Fibroblast of pulmonary artery (primary cell): ENCODE measurements at regions not wholly inside any gene's neighbourhood (a gene's known extent, or its start where the extent isn't known, plus 50 kb on each side); places are given as distances from the start of the nearest gene placed in this dataset.

Experiments used
- DNase-seq: peaks from one replicate; pipeline ENCODE4 v3.0.0-alpha.2; 2010; ENCODE audit warnings: low read depth
- H3K4me3 ChIP-seq: replicated peaks from 2 replicates; pipeline ENCODE4 v1.5.1; 2011; ENCODE audit warnings: low read depth, mild to moderate bottlenecking, control low read depth, low read length, moderate library complexity
- TF ChIP-seq, protein P1 (sequence below): IDR thresholded peaks from 2 replicates; pipeline ENCODE4 v1.5.1; 2011; ENCODE audit warnings: mild to moderate bottlenecking, control low read depth, low read length, inconsistent platforms; ENCODE audit errors: missing control alignments

DNA sequence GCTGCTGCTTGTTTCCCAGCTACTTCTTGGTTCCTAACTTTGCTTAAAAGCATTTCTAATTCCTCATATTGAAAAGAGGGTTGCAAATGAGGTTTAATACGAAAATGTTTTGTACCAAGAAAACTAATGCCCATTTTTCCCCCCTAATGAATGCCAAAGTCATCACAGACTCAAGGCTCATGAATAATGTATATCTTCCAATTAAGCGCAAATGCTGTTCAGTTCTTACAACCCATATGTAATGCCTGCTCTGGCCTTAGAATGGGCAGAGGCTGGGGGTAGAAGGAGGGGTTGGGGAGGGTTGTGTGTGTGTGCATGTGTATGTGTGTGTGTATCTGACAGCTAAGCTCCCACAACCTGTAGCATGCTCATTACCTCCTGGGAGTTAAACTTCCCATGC is 901.7 kb downstream of the KCNMA1 start:
- DNase-seq = no peak
- no peak overlapping the region for H3K4me3 ChIP-seq
- TF ChIP-seq, protein P1, sequence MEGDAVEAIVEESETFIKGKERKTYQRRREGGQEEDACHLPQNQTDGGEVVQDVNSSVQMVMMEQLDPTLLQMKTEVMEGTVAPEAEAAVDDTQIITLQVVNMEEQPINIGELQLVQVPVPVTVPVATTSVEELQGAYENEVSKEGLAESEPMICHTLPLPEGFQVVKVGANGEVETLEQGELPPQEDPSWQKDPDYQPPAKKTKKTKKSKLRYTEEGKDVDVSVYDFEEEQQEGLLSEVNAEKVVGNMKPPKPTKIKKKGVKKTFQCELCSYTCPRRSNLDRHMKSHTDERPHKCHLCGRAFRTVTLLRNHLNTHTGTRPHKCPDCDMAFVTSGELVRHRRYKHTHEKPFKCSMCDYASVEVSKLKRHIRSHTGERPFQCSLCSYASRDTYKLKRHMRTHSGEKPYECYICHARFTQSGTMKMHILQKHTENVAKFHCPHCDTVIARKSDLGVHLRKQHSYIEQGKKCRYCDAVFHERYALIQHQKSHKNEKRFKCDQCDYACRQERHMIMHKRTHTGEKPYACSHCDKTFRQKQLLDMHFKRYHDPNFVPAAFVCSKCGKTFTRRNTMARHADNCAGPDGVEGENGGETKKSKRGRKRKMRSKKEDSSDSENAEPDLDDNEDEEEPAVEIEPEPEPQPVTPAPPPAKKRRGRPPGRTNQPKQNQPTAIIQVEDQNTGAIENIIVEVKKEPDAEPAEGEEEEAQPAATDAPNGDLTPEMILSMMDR = no peak

DNA sequence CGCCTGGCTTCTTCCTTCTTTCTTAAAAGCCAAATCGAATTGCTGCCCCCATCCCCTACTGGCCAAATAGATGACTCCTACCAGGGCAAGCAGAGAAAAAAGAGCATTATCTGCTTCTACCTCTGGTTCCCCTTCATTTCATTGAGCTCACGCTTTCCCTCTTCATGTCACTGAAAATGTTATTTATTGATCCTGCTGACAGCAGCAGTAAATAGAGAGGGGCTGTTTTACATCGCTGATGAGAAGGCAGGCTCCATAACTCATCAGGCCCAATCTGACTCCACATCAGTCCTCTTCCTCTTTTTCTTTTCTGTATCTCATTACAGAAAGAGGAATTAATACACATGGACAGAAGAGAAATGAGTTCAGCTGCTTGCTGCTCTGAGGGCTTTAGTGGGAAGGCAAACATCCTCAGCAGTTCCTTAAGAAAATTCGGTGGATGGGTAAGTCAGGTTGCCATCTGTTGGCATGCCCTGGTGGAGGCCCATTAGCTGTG is 904.1 kb downstream of the KCNMA1 start:
- H3K4me3 ChIP-seq = no peak overlapping the region
- no peak for DNase-seq
- TF ChIP-seq, protein P1 = no peak

DNA sequence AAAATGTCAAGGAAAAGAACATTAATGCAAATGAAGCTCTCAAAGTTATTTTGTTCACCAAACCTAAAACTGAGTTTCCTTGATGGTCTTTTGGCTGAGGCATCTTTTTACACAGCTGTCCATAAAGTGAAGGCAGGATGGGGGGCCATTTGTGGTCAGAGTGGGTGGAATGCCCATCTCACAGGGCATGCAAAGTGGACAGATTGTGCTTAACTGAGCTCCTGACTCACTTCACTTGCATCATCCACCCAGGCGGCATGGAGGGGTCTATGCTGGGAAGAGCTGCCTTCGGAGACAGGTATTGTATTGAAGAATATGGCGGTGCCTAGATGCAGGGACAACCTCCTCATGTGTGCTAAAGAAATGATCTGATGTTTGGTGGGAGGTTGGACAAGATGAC is 905.3 kb downstream of the KCNMA1 start:
- DNase-seq = no peak
- no peak overlapping the region for H3K4me3 ChIP-seq
- TF ChIP-seq, protein P1 = no peak

DNA sequence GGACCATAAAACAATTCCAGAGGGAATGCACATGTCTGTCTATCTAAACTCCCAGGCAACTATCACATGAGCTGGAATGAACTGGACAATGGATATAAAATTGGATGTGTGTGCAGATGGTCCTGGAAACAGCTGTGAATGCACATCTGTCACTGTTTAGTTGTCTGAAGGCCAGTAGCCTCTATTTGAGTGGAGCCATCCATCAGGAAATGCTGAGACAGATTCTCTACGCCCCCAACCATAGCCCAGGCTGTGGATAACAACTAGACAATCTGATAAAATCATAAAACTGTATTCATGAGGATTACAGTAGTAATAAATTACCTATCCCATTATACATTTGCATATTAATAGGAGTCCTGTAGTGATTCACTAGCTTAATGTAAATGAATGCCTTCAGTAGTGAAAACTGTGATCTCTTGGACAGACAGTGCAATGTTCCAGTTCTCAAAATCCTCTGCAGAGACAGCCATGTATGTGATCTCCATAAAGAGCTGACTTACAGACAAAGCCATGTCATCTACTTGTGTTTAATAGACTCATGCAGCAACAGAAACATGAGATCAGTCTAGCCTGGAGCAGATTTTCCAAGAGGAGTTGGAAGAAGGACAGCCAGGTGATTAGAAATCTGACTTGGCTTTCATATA is 907.6 kb downstream of the KCNMA1 start:
- no peak for DNase-seq
- no peak overlapping the region for H3K4me3 ChIP-seq
- TF ChIP-seq, protein P1 = no peak

DNA sequence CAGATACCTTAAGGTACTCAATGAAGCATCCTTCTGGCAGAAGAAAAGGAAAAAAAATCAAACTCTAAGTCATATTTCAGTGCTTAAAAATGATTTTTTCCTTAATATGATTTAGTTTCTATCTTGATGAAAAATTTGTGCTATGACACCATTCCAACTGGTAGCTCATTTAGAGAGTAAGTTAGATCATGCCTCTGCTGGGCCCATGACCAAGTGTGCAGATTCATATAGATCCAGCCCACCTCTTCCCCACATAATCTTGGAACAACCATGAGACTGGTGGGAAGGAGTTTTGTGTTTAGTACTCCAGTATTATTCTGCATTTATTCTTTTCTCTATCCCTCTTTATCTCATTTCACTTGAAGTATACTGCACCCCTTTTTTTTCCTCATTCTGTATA is 908.3 kb downstream of the KCNMA1 start:
- TF ChIP-seq, protein P1 = no peak
- no peak for DNase-seq
- H3K4me3 ChIP-seq = no peak overlapping the region

DNA sequence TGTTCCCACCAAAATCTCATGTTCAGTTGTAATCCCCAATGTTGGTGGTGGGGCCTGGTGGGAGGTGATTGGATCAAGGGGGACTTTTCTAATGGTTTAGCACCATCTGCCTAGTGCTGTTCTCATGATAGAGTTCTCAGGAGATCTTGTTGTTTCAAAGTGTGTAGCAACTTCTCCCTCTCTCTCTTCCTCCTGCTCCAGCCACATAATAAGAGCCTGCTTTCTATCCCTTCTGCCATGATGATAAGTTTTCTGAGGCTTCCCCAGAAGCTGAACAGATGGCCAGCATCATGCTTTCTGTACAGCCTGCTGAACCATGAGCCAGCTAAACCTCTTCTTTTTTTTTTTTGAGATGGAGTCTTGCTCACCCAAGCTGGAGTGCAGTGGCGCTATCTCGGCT is 910.6 kb downstream of the KCNMA1 start:
- TF ChIP-seq, protein P1 = no peak
- DNase-seq = no peak
- no peak overlapping the region for H3K4me3 ChIP-seq

DNA sequence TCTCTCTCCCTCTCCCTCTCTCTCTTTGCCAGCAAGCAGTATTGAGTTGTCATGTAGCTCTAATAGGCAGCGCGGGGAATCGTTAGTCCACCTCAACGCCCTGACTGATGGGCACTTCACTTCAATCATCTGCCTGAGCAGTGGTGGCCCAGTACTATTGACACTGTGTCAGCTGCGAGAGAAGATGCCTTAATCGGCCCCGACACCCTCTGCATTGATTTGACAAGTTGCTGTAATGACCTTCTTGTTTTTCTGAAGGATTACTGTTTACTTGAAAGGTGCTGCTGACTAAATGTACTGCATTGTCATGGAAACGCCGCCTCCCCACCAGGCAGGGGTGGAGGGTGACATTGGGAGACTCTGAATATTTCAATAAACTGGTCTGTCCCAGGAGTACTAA is 913.8 kb downstream of the KCNMA1 start:
- DNase-seq = no peak
- TF ChIP-seq, protein P1 = no peak
- no peak overlapping the region for H3K4me3 ChIP-seq
